ENCODE measurements at regions not wholly inside any gene's neighbourhood (a gene's known extent, or its start where the extent isn't known, plus 50 kb on each side); places are given as distances from the start of the nearest gene placed in this dataset.

GRCh38 chr6:145245119-145245518, 490.2 kb downstream of the EPM2A start:
- TF ChIP-seq MAX (IDR thresholded peaks at IDR 0.05) (no peak), TEAD4 (IDR thresholded peaks at IDR 0.05) (no peak), CEBPB (IDR thresholded peaks at IDR 0.05) (no peak), TCF12 (IDR thresholded peaks at IDR 0.05; ENCODE audit: low read depth) (no peak), YY1 (IDR thresholded peaks at IDR 0.05; ENCODE audit: low read depth) (no peak), EP300 (IDR thresholded peaks at IDR 0.05; ENCODE audit: borderline replicate concordance) (no peak), EGR1 (IDR thresholded peaks at IDR 0.05) (no peak)
